GM21360 (cell line): ENCODE measurements at regions not wholly inside any gene's neighbourhood (a gene's known extent, or its start where the extent isn't known, plus 50 kb on each side); places are given as distances from the start of the nearest gene placed in this dataset.

Source experiments
- ATAC-seq: cut with Tn5 transposase; IDR thresholded peaks from one replicate; pipeline ENCODE4 v1.9.1; 2021; ENCODE audit warnings: mild to moderate bottlenecking, moderate library complexity; ENCODE audit not compliant: unreplicated experiment

DNA sequence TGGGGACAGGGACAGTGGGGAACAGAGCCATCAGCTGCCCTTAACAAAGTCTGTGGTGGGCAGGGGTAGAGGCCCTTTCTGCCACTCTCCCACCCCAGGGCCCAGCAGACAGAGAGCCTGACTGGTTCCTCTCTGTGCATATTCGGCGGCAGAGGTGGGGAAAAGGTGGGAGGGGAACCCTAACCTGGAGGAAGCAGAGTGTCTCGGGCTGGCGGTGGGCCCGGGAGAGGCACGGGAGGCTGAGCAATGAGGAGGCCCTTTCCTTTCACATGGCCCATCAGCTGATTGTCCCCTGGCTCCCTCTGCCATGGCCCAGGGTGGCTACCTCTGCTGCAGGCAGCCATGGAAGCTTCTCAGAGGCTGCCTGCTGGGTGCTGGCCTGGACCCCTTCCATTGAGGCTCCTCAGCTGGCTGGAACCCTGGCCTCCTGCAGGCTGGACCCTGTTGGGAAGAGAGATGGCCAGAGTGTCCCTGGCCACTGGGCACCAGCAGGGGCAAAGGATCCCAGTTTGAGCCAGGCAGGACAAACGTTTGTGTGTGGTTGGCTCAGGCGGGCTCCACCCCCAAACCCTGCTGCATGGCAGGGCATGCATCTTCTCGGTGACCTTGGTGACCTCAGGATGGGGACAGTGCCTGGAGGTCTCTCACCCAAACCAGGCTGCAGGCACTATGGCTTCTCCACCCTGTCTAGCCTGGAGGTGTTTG lies 202.8 kb upstream of the ZNF536 start:
- ATAC-seq = no peak

DNA sequence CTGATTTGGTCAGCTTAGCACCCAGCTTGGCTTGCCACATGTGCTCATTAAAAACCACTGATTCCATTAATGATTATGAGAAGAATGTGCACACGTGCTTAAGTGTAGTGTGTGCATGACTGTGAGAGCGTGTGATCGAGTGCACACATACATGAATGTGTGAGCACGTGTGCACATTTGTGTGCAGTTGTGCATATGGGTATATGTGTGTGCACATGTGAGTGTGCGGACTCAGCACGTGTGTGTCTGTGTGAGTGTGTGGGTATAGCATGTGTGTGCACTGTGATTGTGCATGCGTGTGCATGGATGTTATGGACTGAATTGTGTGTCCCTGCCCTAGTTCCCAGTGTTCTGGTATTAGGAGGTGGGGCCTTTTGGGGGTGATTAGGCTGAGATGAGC lies 202.1 kb upstream of the ZNF536 start:
- no peak for ATAC-seq

DNA sequence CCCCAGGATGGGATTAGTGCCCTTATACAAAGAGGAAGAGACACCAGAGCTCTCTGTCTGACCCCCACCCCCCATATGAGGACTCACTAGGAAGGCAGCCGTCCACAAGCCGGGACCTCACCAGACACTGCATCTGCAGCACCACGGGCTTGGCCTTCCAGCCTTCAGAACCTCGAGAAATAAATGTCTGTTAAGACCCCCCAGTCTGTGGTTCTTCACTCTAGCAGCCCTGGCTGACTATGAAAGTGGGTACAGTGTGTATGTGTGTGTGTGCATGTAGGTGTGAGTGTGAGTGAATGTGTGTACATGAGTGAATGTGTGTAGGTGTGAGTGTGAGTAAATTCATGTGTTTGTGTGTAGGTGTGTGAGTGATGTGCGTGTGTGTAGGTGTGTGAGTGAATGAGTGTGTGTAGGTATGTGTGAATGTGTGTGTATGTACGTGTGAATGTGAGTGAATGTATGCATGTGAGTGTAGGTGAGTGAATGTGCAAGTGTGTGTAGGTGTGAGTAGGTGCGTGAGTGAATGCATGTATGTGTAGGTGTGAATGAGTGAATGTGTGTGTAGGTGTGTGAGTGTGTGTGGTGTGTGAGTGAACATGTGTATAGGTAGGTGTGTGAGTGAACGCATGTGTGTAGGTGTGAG lies 201.6 kb upstream of the ZNF536 start:
- no peak for ATAC-seq

DNA sequence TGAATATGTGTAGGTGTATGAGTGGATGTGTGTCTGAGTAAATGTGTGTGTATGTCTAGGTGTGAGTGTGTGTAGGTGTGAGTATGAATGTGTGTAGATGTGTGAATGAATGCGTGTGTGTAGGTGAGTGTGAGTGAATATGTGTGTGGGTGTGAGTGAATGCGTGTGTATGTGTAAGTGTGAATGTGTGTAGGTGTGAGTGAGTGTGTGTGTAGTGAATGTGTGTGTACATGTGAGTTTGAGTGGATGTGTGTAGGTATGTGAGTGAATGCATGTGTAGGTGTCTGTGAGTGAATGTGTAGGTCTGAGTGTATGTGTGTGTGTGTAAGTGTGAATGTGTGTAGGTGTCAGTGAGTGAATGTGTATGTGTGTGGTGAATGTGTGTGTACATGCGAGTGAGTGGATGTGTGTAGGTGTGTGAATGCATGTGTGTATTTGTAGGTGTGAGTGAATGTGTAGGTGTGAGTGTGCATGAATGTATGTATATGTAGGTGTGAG lies 201.0 kb upstream of the ZNF536 start:
- no peak for ATAC-seq

DNA sequence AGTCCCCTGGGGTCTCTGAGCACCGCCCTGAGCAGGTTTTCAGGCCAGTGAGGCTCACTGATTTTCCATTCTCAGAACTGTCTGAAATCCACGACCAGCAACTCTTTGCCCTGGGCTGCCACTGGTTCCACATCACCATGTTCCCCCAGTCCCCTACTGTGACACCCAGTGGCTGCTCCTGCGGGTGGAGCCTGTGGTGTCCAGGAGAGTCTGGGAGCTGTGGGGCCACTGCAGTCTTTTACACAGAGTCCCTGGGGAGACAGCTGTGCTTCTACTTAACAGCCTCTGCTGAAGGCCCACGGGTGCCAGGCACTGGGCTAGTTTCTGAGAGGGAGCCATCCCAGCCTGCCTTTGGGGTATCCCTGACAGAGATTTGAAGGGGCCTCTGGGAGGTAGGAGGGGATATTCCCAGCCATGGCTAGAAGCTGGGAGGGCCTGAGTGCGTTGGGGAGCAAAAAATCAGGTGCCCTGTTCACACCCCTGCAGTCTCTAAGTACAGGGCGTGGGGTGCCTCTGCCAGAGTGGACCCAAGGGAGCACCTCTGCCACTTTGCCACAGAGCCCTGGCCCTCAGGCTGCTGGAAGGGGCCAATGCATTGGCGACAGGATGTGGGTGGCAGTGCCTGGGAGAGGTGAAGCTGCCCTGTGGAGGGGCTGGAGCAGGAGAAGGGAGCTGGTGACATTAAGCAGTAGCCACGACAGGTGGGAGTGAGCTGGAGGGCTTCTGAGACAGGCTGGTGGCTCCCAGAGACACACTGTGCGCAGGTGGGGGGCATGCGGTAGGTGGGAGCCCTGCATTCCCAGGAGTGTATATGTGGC lies 200.2 kb upstream of the ZNF536 start:
- no peak for ATAC-seq

DNA sequence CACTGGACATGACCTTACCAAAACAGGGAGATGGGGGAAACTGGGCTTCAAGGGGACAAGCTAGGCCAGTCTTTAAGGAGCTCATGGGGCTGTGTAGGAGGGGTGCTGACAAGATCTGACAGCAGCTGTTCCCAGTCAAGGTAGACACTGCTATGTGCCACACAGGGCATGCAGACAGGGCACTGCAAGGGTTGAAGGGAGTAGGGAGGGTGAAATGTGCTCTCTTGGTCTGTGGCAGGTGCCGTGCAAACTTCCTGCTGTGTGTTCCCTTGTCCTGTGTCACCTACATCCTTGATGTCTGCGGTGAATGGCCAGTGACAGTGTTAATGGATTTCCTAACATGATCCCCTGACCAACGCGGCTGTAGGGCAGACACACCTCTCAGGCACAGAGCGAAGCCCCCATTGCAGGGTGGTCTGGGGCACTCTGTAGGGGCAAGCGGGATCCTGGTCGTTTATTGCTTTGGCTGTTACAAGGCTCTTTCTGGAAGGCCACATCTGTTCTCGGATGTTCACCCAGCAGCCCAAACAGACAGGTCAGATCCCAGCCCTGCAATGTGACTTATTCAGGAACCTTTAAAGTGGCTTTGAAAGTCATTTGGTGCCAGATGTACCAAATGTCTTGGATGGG lies 199.5 kb upstream of the ZNF536 start:
- no peak for ATAC-seq

DNA sequence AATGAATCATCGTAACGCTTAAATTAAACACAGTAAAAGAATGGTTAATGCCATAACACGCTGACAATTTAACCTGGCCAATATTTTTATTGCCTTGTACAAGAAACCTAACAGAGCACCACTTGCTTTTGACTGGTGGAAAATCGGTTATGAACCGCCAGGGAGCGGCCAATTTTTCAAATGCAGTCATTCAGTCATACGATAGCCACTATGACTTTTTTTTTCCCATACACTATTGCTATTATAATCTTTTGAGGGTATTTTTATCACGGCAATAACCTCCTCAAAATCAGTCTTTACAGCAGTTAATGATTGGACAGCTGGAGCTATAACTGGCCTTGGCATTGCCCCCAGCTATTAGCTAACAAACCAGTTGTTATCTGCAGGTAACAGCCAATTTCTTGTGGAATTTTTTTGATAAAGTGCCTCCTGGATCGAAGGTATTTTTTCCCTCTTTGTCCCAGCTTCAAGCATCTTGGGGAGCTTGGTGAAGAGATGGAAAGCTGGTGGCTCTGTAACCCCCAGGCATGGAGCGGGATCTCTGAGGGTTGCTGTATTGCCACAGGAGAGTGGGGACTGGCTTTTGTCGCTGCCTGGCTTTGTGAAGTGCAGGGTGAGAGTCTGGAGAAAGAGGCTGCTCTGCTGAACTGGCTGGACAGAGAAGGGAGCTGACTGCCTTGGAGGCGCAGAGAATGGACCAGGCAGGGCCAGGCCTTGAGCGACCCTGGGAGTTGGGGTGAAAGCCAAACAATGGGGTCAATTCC lies 198.4 kb upstream of the ZNF536 start:
- ATAC-seq = no peak

DNA sequence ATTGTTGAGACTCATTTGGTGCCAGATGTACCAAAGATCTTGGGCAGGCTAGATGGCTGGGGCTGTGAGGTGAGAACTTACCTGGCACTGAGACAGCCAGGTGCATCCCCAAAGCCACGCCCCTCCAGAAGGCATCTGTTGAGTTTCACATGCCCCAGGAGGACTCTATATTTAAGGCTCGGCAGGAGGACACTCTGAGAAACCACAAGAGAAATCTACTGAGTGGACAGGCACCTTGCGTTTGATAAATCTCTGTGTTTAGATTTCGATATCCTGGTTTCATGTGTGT lies 197.9 kb upstream of the ZNF536 start:
- ATAC-seq = no peak

DNA sequence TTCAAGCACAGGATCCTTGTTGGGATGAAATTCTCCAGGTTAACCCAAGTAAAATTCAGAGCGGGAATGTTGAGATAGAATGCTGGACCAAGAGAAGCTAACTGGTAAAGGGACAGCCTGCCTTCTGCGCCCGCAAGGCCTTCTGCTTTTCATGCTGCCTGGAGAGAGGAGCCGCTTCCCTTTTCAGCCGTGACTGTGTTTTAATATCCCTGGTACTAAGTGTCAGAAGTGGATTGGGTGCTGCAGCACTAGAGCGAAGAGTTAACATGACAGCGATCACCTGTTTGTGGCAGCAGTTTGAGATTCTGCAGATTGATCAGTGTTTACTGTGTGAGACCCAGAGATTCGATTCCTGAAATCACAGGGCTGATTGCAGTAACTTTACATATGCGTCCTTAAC lies 197.4 kb upstream of the ZNF536 start:
- no peak for ATAC-seq

DNA sequence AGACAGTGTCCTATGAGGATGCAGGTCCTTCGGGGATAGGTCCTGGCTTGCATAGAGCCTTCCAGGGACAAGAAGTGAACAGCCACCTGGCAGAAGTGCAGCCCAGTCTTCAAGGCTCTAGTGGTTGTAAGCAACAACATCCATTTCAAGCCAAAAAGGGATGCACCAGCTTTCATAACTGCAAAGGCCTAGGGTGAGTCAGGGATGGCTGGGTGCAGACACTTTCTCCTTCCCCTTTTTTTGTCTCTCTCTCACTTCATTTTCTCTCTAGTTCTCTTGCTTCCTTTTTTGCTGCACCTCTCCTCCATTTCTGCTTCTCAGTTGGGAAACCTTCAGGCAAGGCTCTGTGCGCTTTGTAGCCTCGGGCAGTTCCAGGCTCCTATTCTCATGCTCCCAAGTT lies 196.2 kb upstream of the ZNF536 start:
- no peak for ATAC-seq

DNA sequence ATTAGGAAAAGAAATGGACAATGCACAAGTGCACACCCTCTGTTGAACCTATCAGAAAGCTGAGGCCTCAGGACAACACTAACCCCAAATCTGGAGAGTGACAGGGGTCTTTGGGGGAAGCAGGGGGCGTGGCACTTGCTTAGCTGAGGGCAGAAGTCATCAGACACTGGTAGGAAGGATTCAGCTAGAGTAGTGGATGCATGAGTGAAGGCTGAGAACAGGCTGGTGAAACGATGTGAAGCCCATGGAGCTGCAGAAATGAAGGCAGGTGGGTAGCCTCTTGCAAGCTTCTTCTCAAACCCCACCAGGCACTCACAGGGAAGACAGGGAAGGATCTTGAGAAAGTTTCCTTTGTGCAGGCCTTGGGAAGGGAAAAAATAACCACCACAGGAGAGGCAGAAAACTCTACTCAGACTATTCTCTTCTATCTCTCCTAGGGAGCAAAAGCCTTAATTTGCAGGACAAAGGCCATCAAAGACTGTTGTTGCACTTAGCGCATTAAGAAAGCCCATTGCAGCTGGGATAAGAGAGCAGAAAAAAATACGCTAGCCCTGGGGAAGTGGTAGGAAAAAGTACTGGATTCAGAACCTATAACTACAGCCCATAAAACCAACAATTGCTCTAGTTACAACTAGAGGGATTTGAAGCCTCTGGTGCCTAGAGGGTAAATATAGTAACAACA lies 193.3 kb upstream of the ZNF536 start:
- ATAC-seq = no peak

DNA sequence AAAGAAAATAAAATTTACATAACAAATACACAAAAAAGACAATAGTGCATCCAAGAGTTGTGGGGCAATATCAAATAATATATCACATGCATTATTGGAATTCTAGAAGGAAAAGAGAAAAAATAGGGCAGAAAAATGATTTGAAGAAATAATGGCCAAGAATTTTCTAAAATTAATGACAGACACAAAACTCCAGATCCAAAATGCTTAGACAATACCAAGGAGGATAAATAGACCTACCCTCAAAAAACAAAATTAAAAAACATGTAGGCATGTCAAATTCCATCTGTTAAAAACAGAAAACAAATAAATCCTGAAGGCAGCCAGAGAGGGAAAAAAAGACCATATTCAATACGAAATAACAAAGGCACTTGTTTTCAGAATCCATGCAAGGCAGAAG lies 191.5 kb upstream of the ZNF536 start:
- no peak for ATAC-seq

DNA sequence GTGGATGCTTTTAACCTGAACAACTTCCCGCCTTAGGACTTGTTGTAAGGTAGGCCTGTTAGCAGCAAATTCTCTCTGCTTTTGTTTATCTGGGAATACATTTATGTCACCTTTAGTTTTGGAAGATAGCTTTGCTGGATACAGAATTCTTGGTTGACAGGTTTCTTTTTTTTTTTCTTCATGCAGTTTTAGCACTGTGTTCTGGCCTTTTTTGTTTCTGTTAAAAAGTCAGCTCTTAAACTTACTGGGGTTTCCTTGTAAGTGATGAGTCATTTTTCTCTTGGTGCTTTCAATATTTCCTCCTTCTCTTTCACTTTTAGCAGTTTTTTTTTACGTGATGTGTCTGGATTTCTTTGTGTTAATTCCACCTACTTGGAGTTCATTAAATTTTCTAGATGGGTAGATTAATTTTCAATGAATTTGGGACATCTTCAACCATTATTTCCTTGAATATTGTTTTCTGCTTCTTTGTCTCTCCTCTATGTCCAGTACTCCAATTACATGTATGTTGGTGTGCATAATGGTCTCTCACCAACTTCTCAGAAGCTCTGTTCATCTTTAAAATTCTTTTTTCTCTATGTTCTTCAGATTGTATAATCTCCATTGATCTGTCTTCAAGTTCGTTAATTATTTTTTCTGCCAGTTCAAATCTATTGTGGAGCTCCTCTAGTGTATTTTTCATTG lies 188.2 kb upstream of the ZNF536 start:
- ATAC-seq = no peak

DNA sequence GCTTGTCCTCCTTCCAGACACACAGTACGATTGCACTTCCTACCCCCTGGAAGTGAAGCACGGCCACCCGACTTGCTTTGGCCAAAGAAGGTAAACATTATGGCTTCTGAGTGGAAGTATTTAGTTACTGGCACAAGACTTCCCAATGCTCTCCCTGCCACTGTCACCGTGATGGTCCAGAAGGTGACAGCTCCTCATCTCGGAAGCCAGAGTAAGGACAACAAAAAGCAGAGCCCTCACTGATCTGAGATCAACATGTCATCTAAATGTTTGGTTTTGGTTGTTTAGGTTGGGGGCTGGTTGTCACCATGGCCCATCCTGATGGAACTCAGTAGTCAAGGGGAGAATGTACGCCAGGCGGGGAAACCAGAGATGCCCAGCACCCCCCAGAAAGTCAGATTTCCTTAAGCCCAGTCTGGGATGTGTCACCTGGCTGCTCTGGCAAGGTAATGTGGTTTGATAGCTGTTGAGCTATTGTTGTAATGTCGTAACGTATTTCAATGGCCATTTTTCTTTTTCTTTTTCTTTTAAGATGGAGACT lies 170.1 kb upstream of the ZNF536 start:
- ATAC-seq = no peak

DNA sequence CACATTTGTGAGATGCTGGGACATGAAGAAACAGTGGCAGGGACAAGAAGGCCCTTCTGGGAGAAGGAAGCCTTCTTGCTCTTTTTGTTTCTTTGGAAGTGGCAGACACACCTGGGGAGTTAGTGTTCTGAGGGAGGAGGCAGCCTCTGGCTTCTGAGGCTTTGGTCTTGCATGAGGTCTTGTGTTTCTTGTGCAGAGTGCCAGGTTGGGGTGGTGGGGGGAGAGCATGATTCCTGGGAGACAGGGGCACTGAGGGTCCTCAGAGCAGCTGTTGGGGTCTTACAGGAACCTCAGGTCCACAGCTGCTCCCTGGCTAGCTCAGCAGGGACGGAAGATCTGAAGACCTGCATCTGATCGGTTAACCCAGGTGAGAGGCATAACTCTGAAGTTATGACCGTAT lies 167.5 kb upstream of the ZNF536 start:
- ATAC-seq = no peak

DNA sequence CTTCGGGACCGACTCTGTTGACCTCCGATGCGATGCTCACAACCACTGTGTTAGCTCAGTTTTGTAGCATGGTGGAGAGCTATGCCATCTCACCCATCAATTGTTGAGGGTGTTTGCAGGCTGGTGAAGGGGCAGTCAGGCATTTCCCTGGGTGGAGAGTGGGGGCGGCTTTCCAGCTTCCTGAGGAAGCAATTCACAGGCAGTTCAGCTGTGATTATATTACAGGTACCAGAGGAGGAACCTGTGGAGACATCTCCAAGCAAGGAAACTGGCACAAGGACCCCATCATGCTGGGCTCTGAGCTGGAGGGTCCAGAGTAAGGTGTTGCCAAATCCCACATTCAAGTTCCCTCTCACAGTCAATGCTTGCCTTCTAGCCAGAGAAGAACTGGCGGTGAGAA lies 166.0 kb upstream of the ZNF536 start:
- ATAC-seq = no peak

DNA sequence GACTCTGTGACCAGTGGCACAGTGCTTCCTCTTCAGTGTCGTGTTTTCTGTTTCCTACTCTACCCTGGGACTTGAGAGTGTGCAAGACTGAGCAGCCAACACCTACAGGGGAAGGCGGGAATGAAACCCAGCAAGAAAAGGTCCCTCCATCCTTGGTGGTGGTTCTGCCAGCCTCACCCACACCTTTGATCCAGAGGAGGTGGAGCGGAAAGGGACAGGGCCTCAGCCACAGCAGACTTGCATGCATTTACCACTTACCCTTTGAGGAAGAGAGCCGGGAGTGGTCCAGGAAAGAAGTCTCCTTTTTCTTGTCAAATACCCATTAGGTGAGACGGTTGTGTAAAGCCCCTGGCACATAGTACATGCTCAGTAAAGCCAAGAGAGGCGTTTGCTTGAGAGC lies 164.8 kb upstream of the ZNF536 start:
- ATAC-seq = no peak

DNA sequence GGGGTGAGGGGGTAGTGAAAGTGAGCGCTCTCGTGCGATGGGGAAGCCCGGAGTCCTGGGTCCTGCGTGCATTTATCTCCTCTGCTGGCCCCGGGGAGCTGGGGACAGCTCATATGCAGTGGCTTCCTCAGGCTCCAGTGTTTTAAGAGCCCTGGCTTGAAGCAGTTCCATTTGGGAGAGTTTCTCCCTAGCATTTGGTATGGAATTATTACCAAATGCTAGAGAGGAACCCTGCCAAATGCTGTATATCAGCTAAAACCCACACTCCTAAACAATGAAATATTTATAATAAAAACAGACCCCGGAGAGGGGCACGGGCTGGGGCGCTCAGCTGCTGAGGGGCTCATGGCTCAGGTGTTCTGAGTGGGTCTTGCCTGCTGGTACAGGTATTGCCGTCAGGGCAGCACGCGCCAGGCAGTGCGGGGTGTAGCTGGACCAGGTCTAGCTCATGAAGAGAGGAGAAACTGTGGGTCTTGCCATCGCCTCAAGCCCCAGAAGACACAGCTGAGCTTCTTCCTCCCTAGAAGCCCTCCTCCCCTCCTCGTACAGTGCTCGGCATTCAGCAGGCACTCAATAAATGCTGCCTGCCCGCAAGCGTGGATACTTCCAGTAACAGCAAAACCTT lies 163.6 kb upstream of the ZNF536 start:
- ATAC-seq = no peak
